SK-N-SH (cell line): ENCODE measurements at regions not wholly inside any gene's neighbourhood (a gene's known extent, or its start where the extent isn't known, plus 50 kb on each side); places are given as distances from the start of the nearest gene placed in this dataset.
"Not testable (repeated sequence)": the region's sequence is repeated elsewhere in the genome, so short reads cannot be mapped to it uniquely, and the experiment has no call there.

Experiments
- CTCF ChIP-seq: fragments of 200-600 bp; sonication (generic); IDR thresholded peaks from 2 replicates; pipeline ENCODE4 v1.6.1; 2017; ENCODE audit warnings: antibody characterized with exemption, mild to moderate bottlenecking, moderate library complexity
- POLR2AphosphoS5 ChIP-seq: IDR thresholded peaks from 2 replicates; pipeline ENCODE4 v1.6.1; 2012; ENCODE audit warnings: low read depth, low read length

GRCh38 chr7:9552431-9552830 lies 1119.0 kb downstream of the NXPH1 start:
- not testable (repeated sequence) for TF ChIP-seq CTCF, POLR2AphosphoS5
